GM18909 (cell line): ENCODE measurements at regions not wholly inside any gene's neighbourhood (a gene's known extent, or its start where the extent isn't known, plus 50 kb on each side); places are given as distances from the start of the nearest gene placed in this dataset.

Experiments
- ATAC-seq: cut with Tn5 transposase; IDR thresholded peaks from one replicate; pipeline ENCODE4 v1.9.1; 2021; ENCODE audit warnings: mild to moderate bottlenecking; ENCODE audit not compliant: unreplicated experiment, poor library complexity

GRCh38 chr2:145185696-145186095, 665.8 kb upstream of the ZEB2 start:
- ATAC-seq: no peak

GRCh38 chr2:145184741-145185651, 665.1 kb upstream of the ZEB2 start:
- no peak for ATAC-seq

GRCh38 chr2:145169285-145169684, 649.4 kb upstream of the ZEB2 start:
- ATAC-seq: no peak

- no peak for ATAC-seq
Measured at GRCh38 chr2:145168091-145168490, 648.2 kb upstream of the ZEB2 start.

GRCh38 chr2:145166731-145167302, 646.9 kb upstream of the ZEB2 start:
- no peak for ATAC-seq

- ATAC-seq: no peak
Measured at GRCh38 chr2:145161656-145162055, 641.7 kb upstream of the ZEB2 start.

GRCh38 chr2:145160855-145161254, 640.9 kb upstream of the ZEB2 start:
- ATAC-seq: no peak

GRCh38 chr2:145159676-145160075, 639.8 kb upstream of the ZEB2 start:
- ATAC-seq: no peak

GRCh38 chr2:145157741-145158591, 638.0 kb upstream of the ZEB2 start:
- ATAC-seq: no peak

- no peak for ATAC-seq
Measured at GRCh38 chr2:145157036-145157675, 637.2 kb upstream of the ZEB2 start.

- ATAC-seq: no peak
Measured at GRCh38 chr2:145156199-145156598, 636.3 kb upstream of the ZEB2 start.

GRCh38 chr2:145155196-145155595, 635.3 kb upstream of the ZEB2 start:
- no peak for ATAC-seq

GRCh38 chr2:145154731-145155130, 634.8 kb upstream of the ZEB2 start:
- no peak for ATAC-seq

GRCh38 chr2:145146691-145147090, 626.8 kb upstream of the ZEB2 start:
- ATAC-seq: no peak

GRCh38 chr2:145144131-145144728, 624.3 kb upstream of the ZEB2 start:
- ATAC-seq: no peak

- ATAC-seq: no peak
Measured at GRCh38 chr2:145141981-145142380, 622.1 kb upstream of the ZEB2 start.

- ATAC-seq: no peak
Measured at GRCh38 chr2:145140658-145141057, 620.7 kb upstream of the ZEB2 start.

- no peak for ATAC-seq
Measured at GRCh38 chr2:145138626-145139025, 618.7 kb upstream of the ZEB2 start.

GRCh38 chr2:145137901-145138300, 618.0 kb upstream of the ZEB2 start:
- ATAC-seq: no peak

GRCh38 chr2:145137211-145137610, 617.3 kb upstream of the ZEB2 start:
- ATAC-seq: no peak
